ENCODE measurements at regions not wholly inside any gene's neighbourhood (a gene's known extent, or its start where the extent isn't known, plus 50 kb on each side); places are given as distances from the start of the nearest gene placed in this dataset.
"Not testable (repeated sequence)": the region's sequence is repeated elsewhere in the genome, so short reads cannot be mapped to it uniquely, and the experiment has no call there.

- intact Hi-C loops (cut with micrococcal nuclease): no loop called here
Observed at GRCh38 chr13:44312834-44313551, 60.6 kb upstream of the SERP2 start.

GRCh38 chr13:44313674-44314073, 60.0 kb upstream of the SERP2 start:
- intact Hi-C loops (cut with micrococcal nuclease): no loop called here

- intact Hi-C loops (cut with micrococcal nuclease): not testable (repeated sequence)
Observed at GRCh38 chr13:44314160-44314559, 59.5 kb upstream of the SERP2 start.

GRCh38 chr13:44317752-44318151, 55.9 kb upstream of the SERP2 start:
- intact Hi-C loops (cut with micrococcal nuclease): no loop called here

- intact Hi-C loops (cut with micrococcal nuclease): no loop called here
Observed at GRCh38 chr13:44318161-44318560, 55.5 kb upstream of the SERP2 start.

- intact Hi-C loops (cut with micrococcal nuclease): no loop called here
Observed at GRCh38 chr13:44320611-44321010, 53.0 kb upstream of the SERP2 start.

- intact Hi-C loops (cut with micrococcal nuclease): no loop called here
Observed at GRCh38 chr13:44321961-44322360, 51.7 kb upstream of the SERP2 start.

GRCh38 chr13:44322928-44323327, 50.7 kb upstream of the SERP2 start:
- intact Hi-C loops (cut with micrococcal nuclease): no loop called here

GRCh38 chr13:44323754-44324153, 49.9 kb upstream of the SERP2 start:
- intact Hi-C loops (cut with micrococcal nuclease): no loop called here

All from T-helper 2 cell treated with Interferon-gamma antibody and Interleukin-4, amounts not matched to agents 100 ng/mL and 5 ng/mL, for 36 hours (primary cell).